Astrocyte of the cerebellum (primary cell): ENCODE measurements at regions not wholly inside any gene's neighbourhood (a gene's known extent, or its start where the extent isn't known, plus 50 kb on each side); places are given as distances from the start of the nearest gene placed in this dataset.
A peak's percentile ranks its signal among the peaks of the same experiment; 100 is the strongest.
"Not testable (repeated sequence)": the region's sequence is repeated elsewhere in the genome, so short reads cannot be mapped to it uniquely, and the experiment has no call there.

Experiments
- DNase-seq: peaks from one replicate; pipeline ENCODE4 v3.0.0-alpha.2; 2011; ENCODE audit warnings: low read depth
- H3K4me3 ChIP-seq: 2 replicates; pipeline ENCODE4 v1.5.1; 2011; ENCODE audit warnings: mild to moderate bottlenecking, low read depth, low read length, moderate library complexity
- CTCF ChIP-seq: IDR thresholded peaks from 2 replicates; pipeline ENCODE4 v1.5.1; 2012; ENCODE audit warnings: low read length, low read depth, moderate library complexity, mild to moderate bottlenecking; ENCODE audit errors: missing control alignments
- in situ Hi-C: cut with HindIII; loops from 2 replicates; pipeline ENCODE4 v1.10.0; 2017; ENCODE audit warnings: low sequenced_read_pairs

GRCh38 chr9:39551544-39551943, 196.1 kb downstream of the SPATA31A1 start:
- DNase-seq, in situ Hi-C loops, H3K4me3 ChIP-seq: not testable (repeated sequence)

- DNase-seq, in situ Hi-C loops, H3K4me3 ChIP-seq: not testable (repeated sequence)
Observed at GRCh38 chr9:39552242-39552881, 196.9 kb downstream of the SPATA31A1 start.

- H3K4me3 ChIP-seq, DNase-seq, in situ Hi-C loops: not testable (repeated sequence)
Observed at GRCh38 chr9:39554352-39554751, 198.9 kb downstream of the SPATA31A1 start.

GRCh38 chr9:39559384-39559783, 203.9 kb downstream of the SPATA31A1 start:
- H3K4me3 ChIP-seq, DNase-seq, in situ Hi-C loops: not testable (repeated sequence)
- peak; percentile 29 for TF ChIP-seq CTCF

GRCh38 chr9:39566782-39567181, 211.3 kb downstream of the SPATA31A1 start:
- H3K4me3 ChIP-seq, in situ Hi-C loops, DNase-seq: not testable (repeated sequence)

- in situ Hi-C loops, H3K4me3 ChIP-seq, DNase-seq: not testable (repeated sequence)
Observed at GRCh38 chr9:39567396-39567795, 211.9 kb downstream of the SPATA31A1 start.

GRCh38 chr9:39568900-39569299, 213.4 kb downstream of the SPATA31A1 start:
- DNase-seq, H3K4me3 ChIP-seq, in situ Hi-C loops: not testable (repeated sequence)

- DNase-seq, H3K4me3 ChIP-seq, in situ Hi-C loops: not testable (repeated sequence)
Observed at GRCh38 chr9:39573024-39574022, 217.9 kb downstream of the SPATA31A1 start.

- DNase-seq, H3K4me3 ChIP-seq, in situ Hi-C loops: not testable (repeated sequence)
Observed at GRCh38 chr9:39579000-39579399, 223.5 kb downstream of the SPATA31A1 start.

- in situ Hi-C loops, DNase-seq, H3K4me3 ChIP-seq: not testable (repeated sequence)
Observed at GRCh38 chr9:39581296-39581695, 225.8 kb downstream of the SPATA31A1 start.

- DNase-seq, in situ Hi-C loops, H3K4me3 ChIP-seq: not testable (repeated sequence)
Observed at GRCh38 chr9:39582677-39583412, 227.4 kb downstream of the SPATA31A1 start.

- in situ Hi-C loops, H3K4me3 ChIP-seq: not testable (repeated sequence)
Observed at GRCh38 chr9:39583413-39583747, 227.9 kb downstream of the SPATA31A1 start.

GRCh38 chr9:39585233-39585632, 229.8 kb downstream of the SPATA31A1 start:
- H3K4me3 ChIP-seq, in situ Hi-C loops, DNase-seq: not testable (repeated sequence)

More at GRCh38 chr9:39583413-39583747, 227.9 kb downstream of the SPATA31A1 start:
- DNase-seq: not testable (repeated sequence)
